ENCODE measurements at regions not wholly inside any gene's neighbourhood (a gene's known extent, or its start where the extent isn't known, plus 50 kb on each side); places are given as distances from the start of the nearest gene placed in this dataset.

DNA sequence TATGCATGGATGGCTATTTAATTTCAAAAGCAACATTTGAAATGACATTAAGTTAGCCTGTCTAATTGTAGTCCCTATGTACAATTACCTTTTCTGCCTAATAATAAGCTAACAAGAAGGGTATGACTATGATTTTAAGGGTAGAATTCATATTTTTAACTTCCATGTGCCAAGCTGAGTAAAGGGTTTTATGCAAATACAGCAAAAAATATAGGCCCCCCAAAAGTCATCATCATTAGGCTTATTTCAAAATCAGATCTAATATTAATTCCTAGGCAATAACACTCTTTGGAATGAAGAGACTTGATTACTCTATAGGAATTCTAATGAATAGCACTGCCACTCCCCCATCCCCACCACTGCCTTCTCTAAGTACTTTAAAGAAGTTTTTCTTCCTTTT lies 155.9 kb upstream of the DYNLRB2 start:
- Histone ChIP-seq H2AFZ (ENCODE audit: low read length) (no peak overlapping the region), H3K9ac (ENCODE audit: low read depth, low read length, poor library complexity, severe bottlenecking) (no peak overlapping the region), H3K4me2 (ENCODE audit: low read depth, low read length, poor library complexity, severe bottlenecking) (no peak overlapping the region), H4K20me1 (ENCODE audit: insufficient read depth, low read length, poor library complexity, severe bottlenecking) (no peaks in the 10 kb centered on the region), H3K4me3 (ENCODE audit: low read length, poor library complexity, severe bottlenecking) (no peak overlapping the region), H3K36me3 (ENCODE audit: insufficient read depth, low read length) (no peaks in the 10 kb centered on the region), H3K79me2 (ENCODE audit: insufficient read depth, low read length) (no peaks in the 10 kb centered on the region), H3K4me1 (ENCODE audit: insufficient read depth, low read length, poor library complexity, severe bottlenecking) (no peaks in the 10 kb centered on the region), H3F3A (ENCODE audit: low read depth) (no peaks in the 10 kb centered on the region), H3K27me3 (ENCODE audit: insufficient read depth, low read length, poor library complexity, severe bottlenecking) (no peaks in the 10 kb centered on the region), H3K9me3 (ENCODE audit: insufficient read depth, low read depth, low read length) (no peaks in the 10 kb centered on the region), H3K9me2 (replicated peaks; ENCODE audit: low read depth, low read length) (no peaks in the 10 kb centered on the region)
- TF ChIP-seq, protein P1, sequence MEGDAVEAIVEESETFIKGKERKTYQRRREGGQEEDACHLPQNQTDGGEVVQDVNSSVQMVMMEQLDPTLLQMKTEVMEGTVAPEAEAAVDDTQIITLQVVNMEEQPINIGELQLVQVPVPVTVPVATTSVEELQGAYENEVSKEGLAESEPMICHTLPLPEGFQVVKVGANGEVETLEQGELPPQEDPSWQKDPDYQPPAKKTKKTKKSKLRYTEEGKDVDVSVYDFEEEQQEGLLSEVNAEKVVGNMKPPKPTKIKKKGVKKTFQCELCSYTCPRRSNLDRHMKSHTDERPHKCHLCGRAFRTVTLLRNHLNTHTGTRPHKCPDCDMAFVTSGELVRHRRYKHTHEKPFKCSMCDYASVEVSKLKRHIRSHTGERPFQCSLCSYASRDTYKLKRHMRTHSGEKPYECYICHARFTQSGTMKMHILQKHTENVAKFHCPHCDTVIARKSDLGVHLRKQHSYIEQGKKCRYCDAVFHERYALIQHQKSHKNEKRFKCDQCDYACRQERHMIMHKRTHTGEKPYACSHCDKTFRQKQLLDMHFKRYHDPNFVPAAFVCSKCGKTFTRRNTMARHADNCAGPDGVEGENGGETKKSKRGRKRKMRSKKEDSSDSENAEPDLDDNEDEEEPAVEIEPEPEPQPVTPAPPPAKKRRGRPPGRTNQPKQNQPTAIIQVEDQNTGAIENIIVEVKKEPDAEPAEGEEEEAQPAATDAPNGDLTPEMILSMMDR (conservative IDR thresholded peaks at IDR 0.05; ENCODE audit: low read length): no peak
- no peak for TF ChIP-seq EZH2phosphoT487 (IDR thresholded peaks at IDR 0.05; ENCODE audit: borderline replicate concordance)

DNA sequence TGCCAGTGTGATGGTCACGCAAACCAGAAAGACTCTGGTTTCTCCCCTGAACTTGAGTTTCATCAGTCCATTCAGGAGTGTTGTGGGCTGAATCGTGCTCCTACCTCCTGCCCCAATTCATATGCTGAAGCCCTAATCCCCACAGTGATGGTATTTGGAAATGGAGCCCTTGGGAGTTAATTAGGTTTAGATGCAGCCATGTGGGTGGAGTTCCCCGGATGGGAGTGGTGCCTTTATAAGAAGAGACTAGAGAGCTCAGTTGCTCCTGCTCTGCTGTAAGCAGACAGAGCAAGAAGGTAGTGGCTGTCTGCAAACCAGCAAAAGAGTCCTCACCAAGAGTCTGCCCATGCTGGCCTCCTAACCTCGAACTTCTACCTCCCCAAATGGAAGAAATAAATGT lies 160.3 kb upstream of the DYNLRB2 start:
- Histone ChIP-seq H3K9me2 (replicated peaks; ENCODE audit: low read depth, low read length) (no peaks in the 10 kb centered on the region), H3K36me3 (ENCODE audit: insufficient read depth, low read length) (no peaks in the 10 kb centered on the region), H3K79me2 (ENCODE audit: insufficient read depth, low read length) (no peaks in the 10 kb centered on the region), H3K9ac (ENCODE audit: low read depth, low read length, poor library complexity, severe bottlenecking) (no peak overlapping the region), H3K4me2 (ENCODE audit: low read depth, low read length, poor library complexity, severe bottlenecking) (no peak overlapping the region), H3K9me3 (ENCODE audit: insufficient read depth, low read depth, low read length) (no peaks in the 10 kb centered on the region), H3K27me3 (ENCODE audit: insufficient read depth, low read length, poor library complexity, severe bottlenecking) (no peaks in the 10 kb centered on the region), H3F3A (ENCODE audit: low read depth) (no peaks in the 10 kb centered on the region), H3K4me1 (ENCODE audit: insufficient read depth, low read length, poor library complexity, severe bottlenecking) (no peaks in the 10 kb centered on the region), H3K4me3 (ENCODE audit: low read length, poor library complexity, severe bottlenecking) (no peak overlapping the region), H4K20me1 (ENCODE audit: insufficient read depth, low read length, poor library complexity, severe bottlenecking) (no peaks in the 10 kb centered on the region), H2AFZ (ENCODE audit: low read length) (no peak overlapping the region)
- TF ChIP-seq, protein P1 (conservative IDR thresholded peaks at IDR 0.05; ENCODE audit: low read length): no peak
- TF ChIP-seq EZH2phosphoT487 (IDR thresholded peaks at IDR 0.05; ENCODE audit: borderline replicate concordance): no peak

DNA sequence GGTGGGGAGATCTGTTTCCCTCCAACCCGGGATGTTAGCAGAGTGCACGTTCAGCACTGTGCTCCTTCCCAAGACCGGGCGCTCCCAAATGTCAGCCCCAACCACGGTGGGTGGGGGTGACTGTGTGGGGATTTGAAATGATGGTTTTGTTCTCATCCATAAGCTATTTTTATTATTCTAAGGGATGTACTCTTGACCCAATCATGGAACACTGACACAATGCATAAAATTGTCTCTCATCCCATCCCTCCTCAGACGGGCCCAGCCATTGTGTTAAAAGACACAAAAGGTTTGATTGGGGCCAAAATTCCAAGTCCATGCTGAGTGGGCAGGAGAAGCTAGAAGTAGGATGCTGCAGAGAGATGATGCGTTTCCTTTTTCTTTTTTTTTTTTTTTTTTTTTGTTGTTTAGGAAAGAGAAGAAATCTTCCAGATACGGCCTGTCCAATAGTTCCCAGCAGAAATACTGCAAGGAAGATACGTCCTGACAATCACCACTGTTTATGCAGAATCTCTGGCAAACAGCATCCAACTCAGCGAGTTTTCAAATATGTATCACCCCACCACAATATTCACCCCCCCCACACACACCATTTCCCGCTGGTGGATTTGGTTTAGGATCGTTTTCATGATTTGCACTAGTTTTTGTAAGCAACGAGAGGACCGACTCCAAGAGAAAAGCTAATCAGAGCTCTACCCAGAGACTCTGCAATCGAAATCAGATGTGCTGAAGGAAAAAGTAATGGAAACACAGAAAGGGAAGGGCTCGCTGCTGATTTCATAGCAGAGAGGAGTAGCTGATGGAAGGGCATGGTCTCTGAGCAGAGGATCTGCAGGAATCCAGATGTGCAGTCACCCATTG lies 163.5 kb upstream of the DYNLRB2 start:
- Histone ChIP-seq H3K4me2 (ENCODE audit: low read depth, low read length, poor library complexity, severe bottlenecking) (no peak overlapping the region), H4K20me1 (ENCODE audit: insufficient read depth, low read length, poor library complexity, severe bottlenecking) (no peaks in the 10 kb centered on the region), H3K79me2 (ENCODE audit: insufficient read depth, low read length) (no peaks in the 10 kb centered on the region), H3K4me1 (ENCODE audit: insufficient read depth, low read length, poor library complexity, severe bottlenecking) (no peaks in the 10 kb centered on the region), H3K36me3 (ENCODE audit: insufficient read depth, low read length) (no peaks in the 10 kb centered on the region), H3K9me3 (ENCODE audit: insufficient read depth, low read depth, low read length) (no peaks in the 10 kb centered on the region), H2AFZ (ENCODE audit: low read length) (no peak overlapping the region), H3K9ac (ENCODE audit: low read depth, low read length, poor library complexity, severe bottlenecking) (no peak overlapping the region), H3K9me2 (replicated peaks; ENCODE audit: low read depth, low read length) (no peaks in the 10 kb centered on the region), H3K4me3 (ENCODE audit: low read length, poor library complexity, severe bottlenecking) (no peak overlapping the region), H3F3A (ENCODE audit: low read depth) (no peaks in the 10 kb centered on the region), H3K27me3 (ENCODE audit: insufficient read depth, low read length, poor library complexity, severe bottlenecking) (no peaks in the 10 kb centered on the region)
- TF ChIP-seq EZH2phosphoT487 (IDR thresholded peaks at IDR 0.05; ENCODE audit: borderline replicate concordance): no peak
- TF ChIP-seq, protein P1 (conservative IDR thresholded peaks at IDR 0.05; ENCODE audit: low read length): no peak
